GM13977 (cell line): ENCODE measurements at regions not wholly inside any gene's neighbourhood (a gene's known extent, or its start where the extent isn't known, plus 50 kb on each side); places are given as distances from the start of the nearest gene placed in this dataset.

ENCODE experiments used
- DNase-seq: peaks from one replicate; pipeline ENCODE4 v3.0.0; 2012; ENCODE audit warnings: low spot score
- CTCF ChIP-seq: IDR thresholded peaks from 2 replicates; pipeline ENCODE4 v1.5.1; 2012; ENCODE audit warnings: mild to moderate bottlenecking, control low read depth; ENCODE audit not compliant: insufficient read depth; ENCODE audit errors: extremely low read depth, missing control alignments
- in situ Hi-C: fragments of 300-500 bp; cut with MboI; formaldehyde crosslinking; loops from one replicate; pipeline ENCODE4 v1.12.0; 2022; ENCODE audit warnings: low sequenced_read_pairs, low pct_unique_long_range_greater_than_20kb, mixed read lengths, inconsistent platforms; ENCODE audit not compliant: unreplicated experiment

GRCh38 chr14:96722736-96723135, 74.4 kb upstream of the VRK1 start:
- no peak for DNase-seq
- TF ChIP-seq CTCF: no peak
- in situ Hi-C loops: no loop called here

- TF ChIP-seq CTCF: no peak
- DNase-seq: no peak
- in situ Hi-C loops: no loop called here
Measured at GRCh38 chr14:96723946-96724345, 73.2 kb upstream of the VRK1 start.

- TF ChIP-seq CTCF: no peak
- in situ Hi-C loops: no loop called here
- DNase-seq: no peak
Measured at GRCh38 chr14:96725232-96725631, 72.0 kb upstream of the VRK1 start.

GRCh38 chr14:96727073-96727472, 70.1 kb upstream of the VRK1 start:
- no peak for TF ChIP-seq CTCF
- in situ Hi-C loops: no loop called here
- DNase-seq: no peak

GRCh38 chr14:96727491-96727890, 69.7 kb upstream of the VRK1 start:
- in situ Hi-C loops: no loop called here
- TF ChIP-seq CTCF: no peak
- no peak for DNase-seq

GRCh38 chr14:96727980-96728717, 69.0 kb upstream of the VRK1 start:
- no peak for TF ChIP-seq CTCF

More at GRCh38 chr14:96727980-96728717, 69.0 kb upstream of the VRK1 start:
- in situ Hi-C loops: no loop called here
- DNase-seq: no peak
